HL-60 (cell line): ENCODE measurements at regions not wholly inside any gene's neighbourhood (a gene's known extent, or its start where the extent isn't known, plus 50 kb on each side); places are given as distances from the start of the nearest gene placed in this dataset.

ENCODE experiments used
- CTCF ChIP-seq: IDR thresholded peaks from one replicate; pipeline ENCODE4 v1.5.1; 2011; ENCODE audit warnings: low read length, control low read depth, inconsistent platforms; ENCODE audit not compliant: insufficient read depth
- POLR2AphosphoS5 ChIP-seq: IDR thresholded peaks from 2 replicates; pipeline ENCODE4 v1.6.1; 2012; ENCODE audit warnings: low read depth
- REST ChIP-seq: IDR thresholded peaks from 2 replicates; pipeline ENCODE4 v1.6.1; 2012; ENCODE audit warnings: low read depth; ENCODE audit not compliant: insufficient replicate concordance

GRCh38 chr5:130549884-130550561 is 615.0 kb downstream of the HINT1 start:
- TF ChIP-seq CTCF (no peak), POLR2AphosphoS5 (no peak), REST (no peak)
